PC-9 (cell line): ENCODE measurements at regions not wholly inside any gene's neighbourhood (a gene's known extent, or its start where the extent isn't known, plus 50 kb on each side); places are given as distances from the start of the nearest gene placed in this dataset.

Source experiments
- EZH2 ChIP-seq: fragments of 200-600 bp; sonication (generic); IDR thresholded peaks from 2 replicates; pipeline ENCODE4 v1.8.0; 2017; ENCODE audit warnings: antibody characterized with exemption, low read depth
- TF ChIP-seq, protein P1 (sequence below): fragments of 200-600 bp; sonication (generic); conservative IDR thresholded peaks from 2 replicates; pipeline ENCODE4 v1.6.1; 2017; ENCODE audit warnings: mixed run types, antibody characterized with exemption, mild to moderate bottlenecking, moderate library complexity

GRCh38 chr3:110248666-110249065, 823.0 kb upstream of the NECTIN3 start:
- TF ChIP-seq, protein P1, sequence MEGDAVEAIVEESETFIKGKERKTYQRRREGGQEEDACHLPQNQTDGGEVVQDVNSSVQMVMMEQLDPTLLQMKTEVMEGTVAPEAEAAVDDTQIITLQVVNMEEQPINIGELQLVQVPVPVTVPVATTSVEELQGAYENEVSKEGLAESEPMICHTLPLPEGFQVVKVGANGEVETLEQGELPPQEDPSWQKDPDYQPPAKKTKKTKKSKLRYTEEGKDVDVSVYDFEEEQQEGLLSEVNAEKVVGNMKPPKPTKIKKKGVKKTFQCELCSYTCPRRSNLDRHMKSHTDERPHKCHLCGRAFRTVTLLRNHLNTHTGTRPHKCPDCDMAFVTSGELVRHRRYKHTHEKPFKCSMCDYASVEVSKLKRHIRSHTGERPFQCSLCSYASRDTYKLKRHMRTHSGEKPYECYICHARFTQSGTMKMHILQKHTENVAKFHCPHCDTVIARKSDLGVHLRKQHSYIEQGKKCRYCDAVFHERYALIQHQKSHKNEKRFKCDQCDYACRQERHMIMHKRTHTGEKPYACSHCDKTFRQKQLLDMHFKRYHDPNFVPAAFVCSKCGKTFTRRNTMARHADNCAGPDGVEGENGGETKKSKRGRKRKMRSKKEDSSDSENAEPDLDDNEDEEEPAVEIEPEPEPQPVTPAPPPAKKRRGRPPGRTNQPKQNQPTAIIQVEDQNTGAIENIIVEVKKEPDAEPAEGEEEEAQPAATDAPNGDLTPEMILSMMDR = no peak
- TF ChIP-seq EZH2 = no peak
